LoVo (cell line): ENCODE measurements at regions not wholly inside any gene's neighbourhood (a gene's known extent, or its start where the extent isn't known, plus 50 kb on each side); places are given as distances from the start of the nearest gene placed in this dataset.

Experiments
- DNase-seq: peaks from one replicate; pipeline ENCODE4 v3.0.0-alpha.2; 2016; ENCODE audit warnings: low spot score

- DNase-seq, result no peak
Measured at GRCh38 chr11:119853581-119854360, 124.8 kb upstream of the NECTIN1 start.

- DNase-seq, result no peak
Measured at GRCh38 chr11:119852741-119853140, 123.7 kb upstream of the NECTIN1 start.

DNA sequence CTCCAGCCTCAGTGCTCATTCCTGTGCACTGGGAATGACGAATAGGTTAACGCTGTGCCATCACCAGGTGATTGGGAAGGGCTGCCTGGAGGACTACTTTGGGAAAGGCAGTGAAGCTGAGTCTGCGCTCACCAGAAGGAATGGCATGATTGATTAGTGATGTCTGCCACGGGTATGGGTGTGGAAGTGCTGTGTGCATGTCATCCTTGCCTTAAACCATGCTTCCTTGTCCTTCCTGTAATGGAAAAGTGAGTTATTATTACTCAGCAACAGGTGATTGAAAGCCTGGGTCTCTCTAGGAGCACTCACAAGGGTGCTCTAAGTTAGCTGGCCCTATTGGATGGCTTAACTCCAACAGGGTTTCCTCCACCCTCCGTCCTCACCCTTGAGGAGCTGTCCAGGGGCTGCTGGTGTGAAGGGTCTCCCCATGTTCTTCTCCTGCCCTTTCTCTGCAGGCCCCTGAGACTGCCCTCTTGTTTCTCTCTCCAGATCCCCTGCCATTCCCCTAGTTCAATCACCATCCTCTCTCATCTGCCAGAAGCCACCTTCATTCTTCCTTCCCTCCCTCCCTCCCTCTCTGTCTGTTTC lies 121.9 kb upstream of the NECTIN1 start:
- DNase-seq, result no peak

GRCh38 chr11:119849872-119850271 lies 120.9 kb upstream of the NECTIN1 start:
- no peak for DNase-seq

DNA sequence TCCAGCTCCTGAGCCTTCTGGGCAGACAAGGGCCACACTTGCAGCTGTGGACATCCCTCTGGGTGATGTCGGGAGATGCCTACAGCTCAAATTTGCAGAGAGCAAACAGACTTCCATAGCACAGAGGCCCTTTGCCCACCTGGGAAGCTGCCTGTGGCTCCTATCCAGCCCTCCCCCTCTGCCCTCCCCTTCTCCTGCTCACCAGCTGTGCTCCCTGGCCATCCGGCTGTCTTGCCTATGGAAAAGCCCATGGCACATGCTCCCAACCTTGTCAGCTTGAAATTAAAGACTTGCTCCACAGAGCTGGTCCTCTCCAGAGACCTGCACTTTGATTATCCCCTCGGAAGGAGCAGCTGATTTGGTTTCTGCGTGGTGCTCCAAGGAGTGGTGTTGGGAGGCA lies 118.9 kb upstream of the NECTIN1 start:
- no peak for DNase-seq

DNA sequence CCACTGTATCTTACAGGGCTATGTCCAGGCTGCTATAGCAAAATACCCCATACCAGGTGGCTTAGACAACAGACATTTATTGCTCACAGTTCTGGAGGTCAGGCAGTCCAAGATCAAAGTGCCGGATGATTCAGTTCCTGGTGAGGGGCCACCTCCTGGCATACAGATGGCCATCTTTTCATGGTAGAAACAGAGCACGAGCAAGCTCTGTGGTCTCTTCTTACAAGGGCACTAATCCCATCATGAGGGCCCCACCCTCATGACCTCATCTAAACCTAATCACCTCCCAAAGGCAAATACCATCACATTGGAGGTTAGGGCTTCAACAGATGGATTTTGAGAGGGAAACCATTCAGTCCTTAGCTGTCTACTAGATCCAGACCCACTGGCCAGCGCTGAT lies 117.4 kb upstream of the NECTIN1 start:
- DNase-seq, result peak; percentile 67

DNA sequence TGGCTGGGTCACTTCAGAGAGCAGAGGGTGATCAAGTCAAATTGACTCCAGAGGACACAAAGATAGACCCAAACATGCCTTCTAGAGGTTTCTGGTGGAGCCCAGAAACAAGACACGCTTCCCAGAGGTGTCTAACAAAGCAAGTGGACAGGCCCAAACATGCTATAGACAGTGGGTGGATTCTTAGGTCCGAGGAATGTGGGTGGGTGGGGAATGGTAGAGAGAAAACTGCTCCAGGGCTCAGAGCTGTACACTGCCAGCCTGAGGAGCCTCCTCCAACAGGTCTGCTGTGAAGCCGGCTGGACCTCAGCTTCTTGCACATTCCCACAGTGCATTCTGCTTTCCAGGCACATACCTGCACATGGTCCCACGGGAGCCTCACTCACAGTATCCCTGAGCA lies 116.8 kb upstream of the NECTIN1 start:
- DNase-seq, result peak; percentile 34

GRCh38 chr11:119845305-119845704 lies 116.3 kb upstream of the NECTIN1 start:
- DNase-seq, result no peak

- no peak for DNase-seq
Measured at GRCh38 chr11:119844808-119845207, 115.8 kb upstream of the NECTIN1 start.

DNA sequence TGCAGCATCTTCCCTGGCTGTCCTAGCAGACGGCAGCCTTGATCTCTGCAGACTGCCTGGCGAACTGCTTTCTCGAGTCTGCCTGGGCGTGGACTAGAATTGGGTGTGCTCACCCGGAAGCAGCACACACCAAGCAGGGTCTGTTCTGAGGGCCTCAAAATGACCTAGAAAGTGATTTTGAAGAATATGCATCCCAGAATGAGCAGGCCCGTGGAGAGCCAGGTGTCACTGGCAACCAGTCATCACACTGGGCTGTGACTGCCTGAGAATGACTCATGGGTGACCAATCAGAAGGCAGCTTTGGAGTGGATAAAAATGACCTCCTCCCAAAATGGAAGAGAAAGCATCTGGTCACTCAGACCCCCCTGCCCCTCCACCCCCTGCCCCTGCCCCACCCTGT lies 114.9 kb upstream of the NECTIN1 start:
- DNase-seq, result peak; percentile 12

DNA sequence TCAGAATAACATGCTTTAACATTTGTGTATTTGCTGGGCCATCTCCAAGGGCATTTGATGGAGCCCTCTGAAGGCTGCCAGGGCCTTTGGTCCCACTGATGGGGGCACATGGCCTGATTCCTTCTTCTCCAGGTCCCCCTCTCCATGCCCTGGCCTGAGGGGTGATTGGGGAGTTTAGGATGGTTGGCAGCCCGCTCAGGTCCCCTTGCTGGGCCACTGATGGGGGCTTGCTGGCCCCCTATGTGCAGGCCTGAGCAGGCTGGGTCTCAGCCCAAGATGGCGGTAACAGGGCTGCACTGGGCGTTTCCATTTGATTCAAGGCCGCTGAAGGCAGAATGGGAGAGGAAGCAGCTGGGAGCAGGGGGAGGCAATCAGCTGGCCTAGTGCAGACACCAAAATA lies 113.7 kb upstream of the NECTIN1 start:
- no peak for DNase-seq

DNA sequence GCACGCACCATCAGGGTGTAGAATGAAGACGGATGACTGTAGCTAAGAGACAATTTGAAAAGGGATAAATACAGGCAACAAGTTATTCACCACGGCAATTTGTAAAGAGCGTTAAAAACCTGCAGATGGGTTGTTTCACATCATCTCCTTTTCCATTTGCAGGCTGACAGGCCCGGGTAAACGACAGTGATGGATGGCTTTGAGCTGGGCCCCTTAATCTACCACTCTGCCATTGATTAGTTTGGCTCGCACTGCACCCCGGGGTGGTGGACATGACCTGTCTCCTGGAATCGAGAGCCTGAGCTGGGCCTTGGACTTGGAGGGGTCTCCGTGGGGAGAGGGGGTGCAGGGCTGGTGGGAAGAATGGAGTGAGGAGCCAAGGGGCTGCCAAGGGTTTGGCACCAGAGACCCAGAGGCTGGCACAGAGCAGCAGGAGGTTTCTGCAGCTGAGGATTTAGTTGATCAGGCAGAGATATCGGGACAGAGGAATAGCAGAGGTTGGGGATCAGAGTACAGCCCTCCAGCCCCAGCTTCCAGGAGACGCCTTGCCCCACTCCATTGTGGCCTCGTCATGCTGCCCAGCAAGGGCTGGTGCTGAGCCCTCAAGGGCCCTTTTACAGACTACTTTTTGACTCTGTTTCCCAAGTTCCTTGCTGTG lies 110.6 kb upstream of the NECTIN1 start:
- DNase-seq, result no peak

GRCh38 chr11:119835753-119836152 lies 106.8 kb upstream of the NECTIN1 start:
- no peak for DNase-seq

DNA sequence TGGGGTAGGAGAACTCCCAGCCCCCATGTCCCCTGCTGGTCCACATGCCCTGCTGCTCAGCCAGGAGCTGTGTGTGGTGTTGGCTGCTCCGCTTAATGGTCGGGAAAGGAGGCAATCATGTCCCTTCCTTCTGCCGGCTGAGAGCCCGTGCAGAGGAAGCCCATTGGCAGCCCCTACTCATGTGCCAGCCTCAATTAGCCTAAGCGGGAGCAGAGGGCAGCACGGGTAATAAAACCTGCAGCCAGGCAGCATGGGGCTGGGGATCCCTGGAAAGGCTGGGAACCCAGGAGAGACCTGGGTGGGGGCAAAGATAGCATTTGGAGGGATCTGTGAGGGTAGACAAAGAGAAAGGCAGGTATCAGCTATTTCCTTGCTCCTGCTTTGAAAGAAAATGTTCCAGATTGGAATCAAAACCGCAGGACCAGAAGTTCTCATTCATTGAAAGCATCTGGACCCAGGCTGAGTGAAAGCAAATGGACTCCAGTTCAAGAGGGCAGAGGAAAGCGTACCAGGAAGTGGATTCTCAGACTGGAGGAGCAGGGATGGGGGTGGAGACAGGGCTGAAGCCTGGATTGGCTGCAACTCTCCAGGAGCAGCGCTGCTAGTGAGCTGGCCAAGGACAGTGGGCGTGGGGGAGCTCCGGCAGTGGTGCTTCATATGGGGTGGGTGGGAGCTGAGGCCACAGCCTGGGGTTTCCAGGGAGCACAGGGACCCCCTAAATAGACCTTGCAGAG lies 103.4 kb upstream of the NECTIN1 start:
- no peak for DNase-seq

DNA sequence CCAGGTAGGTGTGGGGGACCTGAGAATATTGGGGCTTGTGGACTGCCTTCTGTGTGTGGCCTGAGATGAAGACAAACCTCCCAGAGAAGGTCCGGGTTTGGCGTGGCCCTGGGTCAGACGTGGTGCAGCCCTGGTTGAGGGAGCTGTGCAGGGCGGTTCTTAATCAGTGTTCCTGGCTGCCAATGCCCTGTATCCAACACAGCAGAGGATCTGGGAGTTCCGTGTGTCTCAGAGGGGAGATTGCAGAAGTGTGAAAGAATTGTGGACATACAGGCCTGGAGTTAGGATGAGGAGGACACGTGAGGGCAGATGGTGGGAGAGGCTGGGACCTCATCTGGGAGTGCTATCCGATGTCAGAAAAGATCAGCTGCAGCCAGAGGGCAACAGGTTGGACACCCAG lies 102.0 kb upstream of the NECTIN1 start:
- DNase-seq, result no peak

DNA sequence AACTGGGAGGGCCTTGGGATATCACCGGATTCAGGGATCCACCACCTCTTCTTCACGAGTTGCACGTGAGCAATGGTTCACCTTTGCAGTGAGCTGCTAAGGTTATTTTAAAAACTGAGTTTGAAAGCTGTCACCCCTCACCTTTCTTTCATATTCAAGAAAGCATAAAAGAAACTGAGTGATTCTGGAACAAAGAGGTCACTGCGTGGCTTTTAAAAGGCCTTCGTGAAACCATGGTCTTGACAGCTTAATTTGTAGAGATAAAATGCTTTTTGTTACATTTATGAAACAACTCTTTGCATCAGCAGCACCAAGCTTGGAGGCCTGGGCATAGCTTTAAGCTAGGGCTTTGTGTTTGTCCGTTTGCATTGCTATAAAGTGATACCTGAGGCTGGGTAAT lies 101.4 kb upstream of the NECTIN1 start:
- DNase-seq, result no peak

DNA sequence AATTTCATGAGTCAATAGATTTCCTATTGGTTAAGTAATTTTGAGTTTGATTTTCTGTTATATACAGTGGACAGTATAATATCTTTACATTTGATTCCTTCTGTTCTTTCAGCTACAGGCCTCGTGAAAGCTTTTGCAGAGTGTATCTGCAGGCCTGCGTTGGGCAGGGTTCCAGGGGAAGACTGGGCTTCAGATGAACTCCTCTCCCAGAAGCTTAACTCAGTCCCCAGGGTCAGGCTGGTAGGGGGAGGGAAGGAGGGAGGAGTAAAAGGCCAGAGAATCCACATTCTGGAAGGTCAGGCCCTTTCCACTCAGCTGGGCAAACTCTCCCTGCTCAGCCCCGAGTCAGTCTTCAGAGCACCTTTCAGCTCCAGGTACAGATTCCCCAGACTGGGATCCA lies 100.4 kb upstream of the NECTIN1 start:
- DNase-seq, result no peak

DNA sequence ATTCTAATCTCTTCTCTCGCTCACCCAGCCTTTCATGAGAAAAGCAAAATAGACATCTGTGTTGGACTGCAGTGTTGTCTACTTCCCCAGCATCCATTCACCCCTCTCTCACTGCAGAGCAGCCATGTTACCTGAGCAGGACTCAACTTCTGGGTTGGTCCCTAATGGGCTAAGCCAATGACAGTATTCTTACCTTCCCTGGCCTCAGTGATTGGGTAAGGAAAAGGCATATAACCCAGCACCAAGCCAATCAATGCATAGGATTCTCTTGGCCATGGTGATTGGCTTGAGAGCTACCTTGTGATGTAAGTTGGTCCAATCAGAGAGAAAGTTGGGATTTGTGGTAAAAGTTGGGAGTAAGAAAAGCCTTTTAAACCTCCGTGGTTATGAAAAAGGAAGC lies 99.8 kb upstream of the NECTIN1 start:
- no peak for DNase-seq

GRCh38 chr11:119828006-119828405 lies 99.0 kb upstream of the NECTIN1 start:
- no peak for DNase-seq

DNA sequence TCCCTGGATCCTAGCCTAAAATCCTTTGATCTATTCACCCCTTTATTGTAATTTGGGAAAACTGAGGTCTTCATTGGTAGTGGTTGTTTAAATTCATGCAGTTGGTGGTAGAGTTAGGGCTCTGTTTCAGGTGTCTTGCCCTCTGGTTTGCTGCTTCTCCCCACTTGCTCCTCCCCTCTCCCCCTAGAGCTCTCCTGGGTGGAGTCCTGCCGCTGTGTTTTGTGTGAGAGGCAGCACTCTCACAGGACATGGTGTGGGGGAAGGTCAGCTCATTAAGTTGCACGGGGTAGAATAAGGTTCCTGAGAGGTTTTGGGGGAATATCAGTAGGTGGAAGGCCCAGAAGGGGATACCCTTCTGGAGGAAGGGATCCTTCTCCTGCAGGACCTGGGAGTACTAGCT lies 98.1 kb upstream of the NECTIN1 start:
- no peak for DNase-seq

DNA sequence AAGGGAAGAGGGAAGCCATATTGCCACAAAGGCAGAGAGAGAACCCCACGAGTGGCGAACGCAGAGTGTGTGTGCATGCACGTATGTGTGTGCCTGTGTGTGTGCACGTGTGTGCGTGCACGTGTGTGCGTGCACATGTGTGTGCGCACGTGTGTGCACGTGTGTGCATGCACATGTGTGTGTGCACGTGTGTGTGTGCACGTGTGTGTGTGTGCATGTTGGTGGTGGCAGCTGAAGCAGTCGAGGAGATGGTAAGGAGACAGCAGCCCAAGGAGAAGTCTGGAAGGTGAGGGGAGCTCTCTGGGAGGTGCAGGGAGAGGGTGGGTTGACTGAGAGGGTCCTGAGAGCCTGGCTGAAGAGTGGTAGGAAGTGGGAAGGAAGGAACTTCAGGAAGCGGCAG lies 94.1 kb upstream of the NECTIN1 start:
- no peak for DNase-seq

DNA sequence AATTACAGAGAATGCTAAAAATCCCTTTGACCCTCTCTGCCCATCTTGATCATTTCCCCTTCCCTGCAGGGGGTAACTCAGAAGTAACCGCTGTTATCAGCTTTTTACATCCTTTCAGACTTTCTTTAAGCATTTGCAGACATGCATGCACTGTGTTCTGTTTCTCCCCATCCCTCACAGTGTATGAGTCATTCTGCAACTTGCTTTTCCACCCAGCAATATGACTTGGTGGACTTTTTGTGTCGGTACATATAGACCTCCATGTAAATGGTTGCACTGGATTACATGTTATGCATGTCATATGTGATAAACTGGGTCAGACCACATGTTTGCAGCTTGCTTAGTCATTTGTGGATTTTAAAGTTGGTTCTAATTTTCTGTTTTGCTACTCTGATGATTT lies 87.7 kb upstream of the NECTIN1 start:
- no peak for DNase-seq

- no peak for DNase-seq
Measured at GRCh38 chr11:119814766-119815165, 85.8 kb upstream of the NECTIN1 start.
